ENCODE measurements at regions not wholly inside any gene's neighbourhood (a gene's known extent, or its start where the extent isn't known, plus 50 kb on each side); places are given as distances from the start of the nearest gene placed in this dataset.

- H3K9me3 ChIP-seq (ENCODE audit: control insufficient read depth, low read depth, low read length) = no peaks in the 10 kb centered on the region
- H3K23me2 ChIP-seq (ENCODE audit: insufficient read length, low read depth, low read length, poor library complexity, severe bottlenecking) = no peaks in the 10 kb centered on the region
- H3K18ac ChIP-seq (ENCODE audit: insufficient read length, low read depth, low read length) = no peak overlapping the region
- H3K27ac ChIP-seq (ENCODE audit: insufficient read length, low read depth, low read length) = no peak overlapping the region
- no peak overlapping the region for H4K8ac ChIP-seq (replicated peaks; ENCODE audit: insufficient read length, low read depth, low read length)
- no peaks in the 10 kb centered on the region for H3K79me1 ChIP-seq (ENCODE audit: insufficient read depth, low read depth, low read length, poor library complexity, severe bottlenecking)
- no peaks in the 10 kb centered on the region; the same call in 1 of the 2 replicates for H3K4me1 ChIP-seq (ENCODE audit: insufficient read depth, low read length)
- Mint-ChIP-seq H3K4me3 (peak overlapping the region in 1 of 2 experiments; percentile 10; a peak in 1 of 5 replicates), H3K27me3 (ENCODE audit: low read depth) (no peaks in the 10 kb centered on the region), H3K4me1 (peaks cover 27 to 28% of the 10 kb centered on the region in 2 experiments), H3K36me3 (ENCODE audit: insufficient read depth in 1 of 3, low read depth in 3 of 3) (peaks cover 0 to 7% (median 3%) of the 10 kb centered on the region in 3 experiments; a peak in 2 of 7 replicates), H3K27ac (peak overlapping the region; percentile 5 to 95 (median 89); a peak in 5 of 7 replicates), H3K9me3 (no peaks in the 10 kb centered on the region; a peak in 2 of 5 replicates)
- no CpG with 5 or more reads among the region's 9 CpGs for WGBS (ENCODE audit: extremely low coverage, insufficient read length, low lambda C conversion rate)
- no peak overlapping the region for H3K4me2 ChIP-seq (ENCODE audit: insufficient read depth, insufficient read length, low read length)
- H2BK120ac ChIP-seq (ENCODE audit: low read depth, low read length, poor library complexity, severe bottlenecking) = no peak overlapping the region
- H3K27me3 ChIP-seq (ENCODE audit: insufficient read depth, low read length) = no peaks in the 10 kb centered on the region
- no peak overlapping the region for H2BK5ac ChIP-seq (ENCODE audit: insufficient read length, low read length)
- H3T11ph ChIP-seq (ENCODE audit: low read length) = no peak overlapping the region
- no peak overlapping the region for H4K91ac ChIP-seq (ENCODE audit: insufficient read length, low read depth, low read length)
- H4K20me1 ChIP-seq (ENCODE audit: control insufficient read depth, insufficient read depth, insufficient read length) = no peaks in the 10 kb centered on the region
- no peak for TF ChIP-seq CTCF (conservative IDR thresholded peaks at IDR 0.05)
- H2BK15ac ChIP-seq (ENCODE audit: low read depth, low read length) = no peak overlapping the region
- H2AFZ ChIP-seq (ENCODE audit: low read length) = no peak overlapping the region
- H3K56ac ChIP-seq (ENCODE audit: insufficient read length, low read depth, low read length) = no peak overlapping the region
- H3K4ac ChIP-seq (ENCODE audit: low read depth, low read length) = no peak overlapping the region
- H3K23ac ChIP-seq (ENCODE audit: insufficient read length, low read depth, low read length) = no peak overlapping the region
- DNase-seq = no peak
- no peak overlapping the region for H2AK5ac ChIP-seq (ENCODE audit: insufficient read length, low read length)
- no peaks in the 10 kb centered on the region for H3K79me2 ChIP-seq (ENCODE audit: insufficient read depth, low read length)
- no peak overlapping the region for H2BK12ac ChIP-seq (ENCODE audit: insufficient read length, low read depth, low read length)
- H2BK20ac ChIP-seq (ENCODE audit: low read depth, low read length, poor library complexity, severe bottlenecking) = no peak overlapping the region
- H4K5ac ChIP-seq (ENCODE audit: insufficient read length, low read depth, low read length) = no peak overlapping the region
- H3K9ac ChIP-seq (ENCODE audit: extremely low read depth, insufficient read length, low read length) = no peak overlapping the region
- no peak overlapping the region for H3K14ac ChIP-seq (ENCODE audit: insufficient read depth, low read length)
Observed at GRCh38 chr2:17441790-17442189, 76.5 kb downstream of the RAD51AP2 start.

Data from H9 (cell line).